SHP77 (cell line): ENCODE measurements at regions not wholly inside any gene's neighbourhood (a gene's known extent, or its start where the extent isn't known, plus 50 kb on each side); places are given as distances from the start of the nearest gene placed in this dataset.
"Not testable (repeated sequence)": the region's sequence is repeated elsewhere in the genome, so short reads cannot be mapped to it uniquely, and the experiment has no call there.

Experiments
- DNase-seq, 2 experiments: peaks; one replicate each; lab custom pipeline; 2025; lab: John Stamatoyannopoulos, UW

- DNase-seq, result no peak
Observed at GRCh38 chr1:214983126-214983869, 99.2 kb upstream of the KCNK2 start.

- no peak for DNase-seq
Observed at GRCh38 chr1:214989341-214989740, 93.2 kb upstream of the KCNK2 start.

- DNase-seq, result no peak
Observed at GRCh38 chr1:214990619-214991018, 91.9 kb upstream of the KCNK2 start.

- no peak for DNase-seq
Observed at GRCh38 chr1:214991691-214992315, 90.7 kb upstream of the KCNK2 start.

- no peak for DNase-seq
Observed at GRCh38 chr1:214993419-214993818, 89.1 kb upstream of the KCNK2 start.

- no peak for DNase-seq
Observed at GRCh38 chr1:214997685-214998084, 84.9 kb upstream of the KCNK2 start.

- no peak for DNase-seq
Observed at GRCh38 chr1:215001419-215002021, 81.0 kb upstream of the KCNK2 start.

- DNase-seq, result no peak
Observed at GRCh38 chr1:215002471-215002870, 80.1 kb upstream of the KCNK2 start.

- DNase-seq, result no peak
Observed at GRCh38 chr1:215003686-215004085, 78.9 kb upstream of the KCNK2 start.

GRCh38 chr1:215004121-215004827, 78.3 kb upstream of the KCNK2 start:
- DNase-seq, result no peak

- DNase-seq, result no peak
Observed at GRCh38 chr1:215005078-215005477, 77.5 kb upstream of the KCNK2 start.

GRCh38 chr1:215005656-215006345, 76.7 kb upstream of the KCNK2 start:
- DNase-seq, result no peak

GRCh38 chr1:215007880-215008279, 74.7 kb upstream of the KCNK2 start:
- DNase-seq, result no peak

GRCh38 chr1:215018555-215018954, 64.0 kb upstream of the KCNK2 start:
- DNase-seq, result no peak

- DNase-seq, result no peak
Observed at GRCh38 chr1:215022204-215022603, 60.3 kb upstream of the KCNK2 start.

- no peak for DNase-seq
Observed at GRCh38 chr1:215022741-215023141, 59.8 kb upstream of the KCNK2 start.

GRCh38 chr1:215023155-215023832, 59.2 kb upstream of the KCNK2 start:
- no peak for DNase-seq

- no peak for DNase-seq
Observed at GRCh38 chr1:215028954-215029353, 53.6 kb upstream of the KCNK2 start.

GRCh38 chr1:215030581-215030980, 52.0 kb upstream of the KCNK2 start:
- not testable (repeated sequence) for DNase-seq

GRCh38 chr1:215031392-215031791, 51.1 kb upstream of the KCNK2 start:
- no peak for DNase-seq
